AG09309 (cell line): ENCODE measurements at regions not wholly inside any gene's neighbourhood (a gene's known extent, or its start where the extent isn't known, plus 50 kb on each side); places are given as distances from the start of the nearest gene placed in this dataset.

Experiments
- DNase-seq: peaks from one replicate; pipeline ENCODE4 v3.0.0-alpha.2; 2010; ENCODE audit warnings: low read depth
- H3K4me3 ChIP-seq: 2 replicates; pipeline ENCODE4 v1.5.1; 2011; ENCODE audit warnings: mild to moderate bottlenecking, low read depth, low read length, moderate library complexity; ENCODE audit not compliant: control insufficient read depth
- TF ChIP-seq, protein P1 (sequence below): IDR thresholded peaks from 2 replicates; pipeline ENCODE4 v1.5.1; 2011; ENCODE audit warnings: mild to moderate bottlenecking, low read depth, low read length, inconsistent platforms; ENCODE audit not compliant: insufficient read depth, control insufficient read depth; ENCODE audit errors: missing control alignments

DNA sequence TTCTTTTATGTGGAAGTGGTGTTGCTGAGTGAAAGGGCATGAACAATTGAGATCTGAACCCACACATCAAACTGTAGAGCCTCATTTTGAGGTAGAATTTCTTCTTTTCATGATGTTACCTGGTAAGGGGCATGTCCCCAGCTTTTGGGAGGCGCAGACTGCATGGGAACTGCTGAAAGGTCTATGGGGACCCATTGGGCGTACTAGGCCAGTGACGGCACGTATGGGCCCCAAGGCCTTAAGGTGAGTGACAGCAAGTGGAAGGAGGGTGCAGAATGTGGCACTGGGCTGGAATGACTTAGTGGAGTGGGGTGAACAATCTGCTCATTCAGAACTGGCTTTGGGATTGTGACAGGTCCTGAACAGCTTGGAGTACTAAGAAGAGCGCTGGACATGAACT lies 123.6 kb upstream of the RGMA start:
- no peak for DNase-seq
- no peak overlapping the region for H3K4me3 ChIP-seq
- TF ChIP-seq, protein P1, sequence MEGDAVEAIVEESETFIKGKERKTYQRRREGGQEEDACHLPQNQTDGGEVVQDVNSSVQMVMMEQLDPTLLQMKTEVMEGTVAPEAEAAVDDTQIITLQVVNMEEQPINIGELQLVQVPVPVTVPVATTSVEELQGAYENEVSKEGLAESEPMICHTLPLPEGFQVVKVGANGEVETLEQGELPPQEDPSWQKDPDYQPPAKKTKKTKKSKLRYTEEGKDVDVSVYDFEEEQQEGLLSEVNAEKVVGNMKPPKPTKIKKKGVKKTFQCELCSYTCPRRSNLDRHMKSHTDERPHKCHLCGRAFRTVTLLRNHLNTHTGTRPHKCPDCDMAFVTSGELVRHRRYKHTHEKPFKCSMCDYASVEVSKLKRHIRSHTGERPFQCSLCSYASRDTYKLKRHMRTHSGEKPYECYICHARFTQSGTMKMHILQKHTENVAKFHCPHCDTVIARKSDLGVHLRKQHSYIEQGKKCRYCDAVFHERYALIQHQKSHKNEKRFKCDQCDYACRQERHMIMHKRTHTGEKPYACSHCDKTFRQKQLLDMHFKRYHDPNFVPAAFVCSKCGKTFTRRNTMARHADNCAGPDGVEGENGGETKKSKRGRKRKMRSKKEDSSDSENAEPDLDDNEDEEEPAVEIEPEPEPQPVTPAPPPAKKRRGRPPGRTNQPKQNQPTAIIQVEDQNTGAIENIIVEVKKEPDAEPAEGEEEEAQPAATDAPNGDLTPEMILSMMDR, result no peak

DNA sequence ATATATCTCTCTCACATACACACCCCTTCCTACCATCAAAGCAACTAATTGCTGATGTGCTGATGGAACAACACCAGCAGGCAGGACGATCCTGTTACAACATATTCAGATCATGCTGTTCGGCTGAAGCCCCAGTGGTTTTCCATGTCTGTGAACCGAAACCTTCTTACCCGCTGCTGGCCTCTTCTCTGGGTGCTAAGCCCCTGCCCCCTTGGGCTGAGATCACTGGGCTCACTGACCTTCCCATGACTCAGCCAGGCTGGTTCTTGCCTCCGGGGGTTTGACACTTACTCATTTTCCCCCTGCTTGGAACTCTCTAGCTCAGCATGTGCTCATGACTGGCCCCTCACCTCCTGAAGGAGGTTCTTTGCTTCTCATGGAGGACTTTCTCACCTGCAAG lies 122.0 kb upstream of the RGMA start:
- TF ChIP-seq, protein P1, result no peak
- H3K4me3 ChIP-seq, result no peak overlapping the region
- DNase-seq, result no peak

DNA sequence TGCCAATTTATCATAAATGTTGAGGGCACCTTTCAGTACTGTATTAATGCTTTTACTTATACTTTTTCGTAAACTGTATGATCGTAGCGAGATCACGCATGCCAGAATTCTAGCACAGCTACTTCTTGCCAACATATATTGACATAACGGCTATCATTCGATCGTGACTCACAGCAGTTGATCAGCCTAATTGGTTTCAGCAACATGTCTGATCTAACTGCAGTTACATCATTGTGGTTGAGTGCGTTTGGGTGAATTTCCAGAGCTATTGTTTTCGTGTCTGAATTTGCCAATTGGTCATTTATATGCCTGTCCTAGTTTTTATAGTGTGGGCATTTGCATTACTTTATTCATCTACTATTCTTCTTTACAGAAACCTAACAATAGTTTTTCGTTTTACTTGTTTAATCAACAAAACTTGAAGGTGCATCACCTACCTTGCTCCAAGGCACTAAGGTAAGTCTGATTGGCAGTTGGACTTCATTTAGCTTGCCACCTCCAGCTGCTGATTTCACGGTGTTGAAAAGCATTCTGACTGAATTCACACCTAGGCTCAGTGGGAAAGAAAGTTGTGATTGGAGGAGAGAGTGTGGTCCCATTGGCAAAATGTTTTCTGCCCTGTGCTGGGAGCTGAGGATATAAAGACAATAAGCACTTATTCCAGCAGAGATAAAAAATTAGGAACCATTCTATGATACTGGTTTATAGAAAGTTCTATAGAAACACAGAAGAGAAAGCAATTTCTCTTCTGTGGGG lies 120.9 kb upstream of the RGMA start:
- TF ChIP-seq, protein P1, result no peak
- no peak for DNase-seq
- no peak overlapping the region for H3K4me3 ChIP-seq

- no peak for DNase-seq
- H3K4me3 ChIP-seq, result no peak overlapping the region
- TF ChIP-seq, protein P1, result no peak
Observed at GRCh38 chr15:93206893-93207292, 117.9 kb upstream of the RGMA start.

DNA sequence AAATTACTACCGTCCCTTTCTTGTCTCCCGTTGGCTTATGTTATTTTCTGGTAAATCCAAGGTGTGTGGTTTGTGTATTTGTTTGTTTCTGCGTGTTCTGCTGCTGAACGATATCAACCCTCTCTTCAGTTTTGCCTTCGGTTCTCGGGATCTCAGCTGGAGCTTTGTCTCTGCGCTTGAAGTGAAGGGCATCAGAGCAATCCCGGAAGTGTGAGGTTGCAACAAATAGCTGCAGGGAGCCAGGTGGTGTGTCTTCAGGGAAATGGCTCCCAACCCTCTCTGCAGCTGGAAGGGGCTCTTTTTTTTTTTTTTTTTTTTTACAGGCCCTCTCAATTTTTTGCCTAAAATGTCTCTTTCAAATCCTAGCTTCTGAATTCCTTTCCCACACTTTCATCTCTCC lies 116.4 kb upstream of the RGMA start:
- TF ChIP-seq, protein P1, result no peak
- no peak for DNase-seq
- H3K4me3 ChIP-seq, result no peak overlapping the region

GRCh38 chr15:93203036-93203435 lies 114.0 kb upstream of the RGMA start:
- TF ChIP-seq, protein P1, result no peak
- no peak for DNase-seq
- no peak overlapping the region for H3K4me3 ChIP-seq
